ENCODE measurements at regions not wholly inside any gene's neighbourhood (a gene's known extent, or its start where the extent isn't known, plus 50 kb on each side); places are given as distances from the start of the nearest gene placed in this dataset.

- Histone ChIP-seq H3K14ac (replicated peaks; ENCODE audit: low read depth, low read length) (no peak overlapping the region), H3K9ac (ENCODE audit: low read depth, low read length) (no peak overlapping the region), H2AFZ (replicated peaks; ENCODE audit: low read length, poor library complexity) (no peak overlapping the region), H3K27ac (ENCODE audit: insufficient read depth, low read length) (no peak overlapping the region), H2AK9ac (replicated peaks; ENCODE audit: low read depth, low read length, poor library complexity) (no peak overlapping the region), H4K20me1 (ENCODE audit: insufficient read depth, low read length) (no peaks in the 10 kb centered on the region), H4K5ac (ENCODE audit: low read depth, low read length) (no peak overlapping the region), H3K27me3 (ENCODE audit: control insufficient read depth, insufficient read depth, low read length) (peaks cover 2% of the 10 kb centered on the region), H3K18ac (ENCODE audit: low read depth, low read length) (no peak overlapping the region), H3K4me2 (ENCODE audit: low read depth, low read length) (no peak overlapping the region), H2BK20ac (ENCODE audit: low read depth, low read length) (no peak overlapping the region), H3K36me3 (ENCODE audit: control insufficient read depth, insufficient read depth, low read length) (no peaks in the 10 kb centered on the region), H3K4me3 (ENCODE audit: insufficient read depth, low read depth, low read length) (no peak overlapping the region), H4K8ac (ENCODE audit: low read depth in 2 of 2, low read length in 2 of 2) (no peak overlapping the region), H3K56ac (ENCODE audit: extremely low read depth, insufficient read depth, low read length) (no peak overlapping the region), H2BK5ac (ENCODE audit: low read depth, low read length, poor library complexity, severe bottlenecking) (no peak overlapping the region), H2BK15ac (ENCODE audit: low read depth, low read length) (no peak overlapping the region), H2BK120ac (ENCODE audit: low read depth, low read length) (no peak overlapping the region), H3K79me1 (ENCODE audit: low read depth in 1 of 2, low read length in 2 of 2) (no peaks in the 10 kb centered on the region), H3K23ac (ENCODE audit: low read depth, low read length) (no peak overlapping the region), H3K4ac (ENCODE audit: low read depth, low read length) (no peak overlapping the region), H2AK5ac (ENCODE audit: low read depth, low read length) (no peak overlapping the region), H3K9me3 (ENCODE audit: control insufficient read depth, insufficient read depth, low read length) (no peaks in the 10 kb centered on the region; the same call in 1 of the 2 replicates), H4K91ac (ENCODE audit: insufficient read depth, low read depth, low read length) (no peak overlapping the region), H3K9me1 (ENCODE audit: insufficient read depth, low read length) (no peaks in the 10 kb centered on the region), H3K4me1 (ENCODE audit: control insufficient read depth, insufficient read depth, low read length) (no peaks in the 10 kb centered on the region)
- 62% methylated on average over 4 of the region's 7 CpGs; no CpG with 5 or more reads in 1 of the 2 experiments for WGBS, 2 experiments (ENCODE audit: extremely low coverage in 2 of 2, insufficient read length in 1 of 2)
- CTCF ChIA-PET = no interaction called here
- TF ChIP-seq MAZ (IDR thresholded peaks at IDR 0.05; ENCODE audit: borderline replicate concordance, low read depth, low read length) = no peak
- POLR2A ChIA-PET (ENCODE audit: unreplicated experiment) = no interaction called here
- intact Hi-C loops (cut with micrococcal nuclease) = no loop called here
- DNase-seq (no peak), ATAC-seq (ENCODE audit: low read depth) (no peak)
- no TSS peak for BruUV-seq (replicated peaks)
- in situ Hi-C loops (cut with MboI; ENCODE audit: low sequenced_read_pairs) = no loop called here
- dilution Hi-C loops (cut with HindIII; ENCODE audit: low sequenced_read_pairs, unreplicated experiment) = no loop called here
Measured at GRCh38 chr18:76766429-76766828, 55.9 kb upstream of the ZNF236 start.

All from IMR-90 (cell line).